ENCODE measurements at regions not wholly inside any gene's neighbourhood (a gene's known extent, or its start where the extent isn't known, plus 50 kb on each side); places are given as distances from the start of the nearest gene placed in this dataset.

GRCh38 chr12:39685854-39686657 is 66.5 kb upstream of the ABCD2 start:
- Histone ChIP-seq H2AFZ (replicated peaks; ENCODE audit: low read length, poor library complexity) (no peak overlapping the region), H3K9me3 (ENCODE audit: control insufficient read depth, insufficient read depth, low read length) (no peaks in the 10 kb centered on the region; the same call in 1 of the 2 replicates), H3K79me1 (ENCODE audit: low read depth in 1 of 2, low read length in 2 of 2) (no peaks in the 10 kb centered on the region), H2BK5ac (ENCODE audit: low read depth, low read length, poor library complexity, severe bottlenecking) (no peak overlapping the region), H3K27me3 (ENCODE audit: control insufficient read depth, insufficient read depth, low read length) (no peaks in the 10 kb centered on the region), H3K14ac (replicated peaks; ENCODE audit: low read depth, low read length) (no peak overlapping the region), H3K27ac (ENCODE audit: insufficient read depth, low read length) (no peak overlapping the region), H3K36me3 (ENCODE audit: control insufficient read depth, insufficient read depth, low read length) (no peaks in the 10 kb centered on the region), H3K4me2 (ENCODE audit: low read depth, low read length) (no peak overlapping the region), H3K23ac (ENCODE audit: low read depth, low read length) (no peak overlapping the region), H3K9me1 (ENCODE audit: insufficient read depth, low read length) (no peaks in the 10 kb centered on the region), H3K4me1 (ENCODE audit: control insufficient read depth, insufficient read depth, low read length) (no peaks in the 10 kb centered on the region), H4K5ac (ENCODE audit: low read depth, low read length) (no peak overlapping the region), H2AK5ac (ENCODE audit: low read depth, low read length) (no peak overlapping the region), H3K9ac (ENCODE audit: low read depth, low read length) (no peak overlapping the region), H2BK15ac (ENCODE audit: low read depth, low read length) (no peak overlapping the region), H2AK9ac (replicated peaks; ENCODE audit: low read depth, low read length, poor library complexity) (peak overlapping the region; percentile 24), H4K91ac (ENCODE audit: insufficient read depth, low read depth, low read length) (no peak overlapping the region), H2BK120ac (ENCODE audit: low read depth, low read length) (no peak overlapping the region), H4K8ac (ENCODE audit: low read depth in 2 of 2, low read length in 2 of 2) (no peak overlapping the region), H4K20me1 (ENCODE audit: insufficient read depth, low read length) (no peaks in the 10 kb centered on the region), H3K4me3 (ENCODE audit: insufficient read depth, low read depth, low read length) (no peak overlapping the region), H3K4ac (ENCODE audit: low read depth, low read length) (no peak overlapping the region), H3K56ac (ENCODE audit: extremely low read depth, insufficient read depth, low read length) (no peak overlapping the region), H3K18ac (ENCODE audit: low read depth, low read length) (no peak overlapping the region), H2BK20ac (ENCODE audit: low read depth, low read length) (no peak overlapping the region)
- ChIA-PET CTCF (no interaction called here), POLR2A (ENCODE audit: unreplicated experiment) (no interaction called here)
- ATAC-seq (ENCODE audit: low read depth) (no peak), DNase-seq (no peak)
- no TSS peak for BruUV-seq (replicated peaks)
- dilution Hi-C loops (cut with HindIII; ENCODE audit: low sequenced_read_pairs, unreplicated experiment), result no loop called here
- intact Hi-C loops (cut with micrococcal nuclease), result no loop called here
- in situ Hi-C loops (cut with MboI; ENCODE audit: low sequenced_read_pairs), result no loop called here
- TF ChIP-seq CHD1 (IDR thresholded peaks at IDR 0.05; ENCODE audit: low read depth, low read length) (no peak), RCOR1 (IDR thresholded peaks at IDR 0.05; ENCODE audit: insufficient replicate concordance, low read length) (no peak)
- no CpG with 5 or more reads among the region's 1 CpG for WGBS, 2 experiments (ENCODE audit: extremely low coverage in 2 of 2, insufficient read length in 1 of 2)

Data from IMR-90 (cell line).